ENCODE measurements at regions not wholly inside any gene's neighbourhood (a gene's known extent, or its start where the extent isn't known, plus 50 kb on each side); places are given as distances from the start of the nearest gene placed in this dataset.
"Not testable (repeated sequence)": the region's sequence is repeated elsewhere in the genome, so short reads cannot be mapped to it uniquely, and the experiment has no call there.

GRCh38 chr12:97714107-97714563 lies 251.5 kb downstream of the RMST start:
- DNase-seq, result no peak

- DNase-seq, result no peak
Measured at GRCh38 chr12:97716356-97716755, 253.8 kb downstream of the RMST start.

- not testable (repeated sequence) for DNase-seq
Measured at GRCh38 chr12:97723801-97724200, 261.2 kb downstream of the RMST start.

- no peak for DNase-seq
Measured at GRCh38 chr12:97745406-97746101, 282.9 kb downstream of the RMST start.

- no peak for DNase-seq
Measured at GRCh38 chr12:97748298-97748697, 285.7 kb downstream of the RMST start.

- no peak for DNase-seq
Measured at GRCh38 chr12:97751704-97752103, 289.1 kb downstream of the RMST start.

- no peak for DNase-seq
Measured at GRCh38 chr12:97752129-97752528, 289.5 kb downstream of the RMST start.

GRCh38 chr12:97753332-97753731 lies 290.7 kb downstream of the RMST start:
- no peak for DNase-seq

- no peak for DNase-seq
Measured at GRCh38 chr12:97754306-97754705, 291.7 kb downstream of the RMST start.

- no peak for DNase-seq
Measured at GRCh38 chr12:97756066-97756666, 293.6 kb downstream of the RMST start.

- DNase-seq, result no peak
Measured at GRCh38 chr12:97756741-97757140, 294.1 kb downstream of the RMST start.

GRCh38 chr12:97757481-97758193 lies 295.0 kb downstream of the RMST start:
- DNase-seq, result no peak

- DNase-seq, result no peak
Measured at GRCh38 chr12:97758194-97758501, 295.5 kb downstream of the RMST start.

GRCh38 chr12:97758586-97758985 lies 296.0 kb downstream of the RMST start:
- no peak for DNase-seq

GRCh38 chr12:97760601-97761000 lies 298.0 kb downstream of the RMST start:
- no peak for DNase-seq

- no peak for DNase-seq
Measured at GRCh38 chr12:97763113-97763512, 300.5 kb downstream of the RMST start.

- DNase-seq, result no peak
Measured at GRCh38 chr12:97764700-97765099, 302.1 kb downstream of the RMST start.

GRCh38 chr12:97767347-97767746 lies 304.7 kb downstream of the RMST start:
- no peak for DNase-seq

- no peak for DNase-seq
Measured at GRCh38 chr12:97778111-97778510, 315.5 kb downstream of the RMST start.

GRCh38 chr12:97781342-97781741 lies 318.7 kb downstream of the RMST start:
- no peak for DNase-seq

- no peak for DNase-seq
Measured at GRCh38 chr12:97784904-97785303, 322.3 kb downstream of the RMST start.

GRCh38 chr12:97790281-97790680 lies 327.7 kb downstream of the RMST start:
- DNase-seq, result no peak

- no peak for DNase-seq
Measured at GRCh38 chr12:97797473-97797872, 334.9 kb downstream of the RMST start.

GRCh38 chr12:97800561-97800960 lies 338.0 kb downstream of the RMST start:
- no peak for DNase-seq
